ENCODE measurements at regions not wholly inside any gene's neighbourhood (a gene's known extent, or its start where the extent isn't known, plus 50 kb on each side); places are given as distances from the start of the nearest gene placed in this dataset.

DNA sequence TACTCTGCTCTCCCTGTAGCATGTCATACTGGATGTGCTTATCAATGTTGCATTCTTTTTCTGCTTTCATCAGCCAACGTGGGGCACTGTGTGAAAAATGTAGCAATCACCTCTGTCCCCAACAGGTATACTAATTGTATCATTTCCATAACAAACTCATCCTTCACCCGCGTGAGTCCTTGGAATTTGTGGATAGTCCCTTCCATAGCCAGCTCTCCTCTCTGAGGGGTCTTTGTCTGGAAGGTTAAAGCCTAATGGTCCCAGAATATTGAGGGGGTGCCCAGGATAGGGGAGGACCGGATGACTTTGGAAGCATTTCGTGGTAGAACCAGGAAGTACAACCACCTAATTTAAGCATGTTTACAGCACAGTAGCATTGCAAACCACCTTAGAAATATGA, 124.6 kb downstream of the FOXB1 start:
- DNase-seq (ENCODE audit: low read depth): no peak
- TF ChIP-seq, protein P1, sequence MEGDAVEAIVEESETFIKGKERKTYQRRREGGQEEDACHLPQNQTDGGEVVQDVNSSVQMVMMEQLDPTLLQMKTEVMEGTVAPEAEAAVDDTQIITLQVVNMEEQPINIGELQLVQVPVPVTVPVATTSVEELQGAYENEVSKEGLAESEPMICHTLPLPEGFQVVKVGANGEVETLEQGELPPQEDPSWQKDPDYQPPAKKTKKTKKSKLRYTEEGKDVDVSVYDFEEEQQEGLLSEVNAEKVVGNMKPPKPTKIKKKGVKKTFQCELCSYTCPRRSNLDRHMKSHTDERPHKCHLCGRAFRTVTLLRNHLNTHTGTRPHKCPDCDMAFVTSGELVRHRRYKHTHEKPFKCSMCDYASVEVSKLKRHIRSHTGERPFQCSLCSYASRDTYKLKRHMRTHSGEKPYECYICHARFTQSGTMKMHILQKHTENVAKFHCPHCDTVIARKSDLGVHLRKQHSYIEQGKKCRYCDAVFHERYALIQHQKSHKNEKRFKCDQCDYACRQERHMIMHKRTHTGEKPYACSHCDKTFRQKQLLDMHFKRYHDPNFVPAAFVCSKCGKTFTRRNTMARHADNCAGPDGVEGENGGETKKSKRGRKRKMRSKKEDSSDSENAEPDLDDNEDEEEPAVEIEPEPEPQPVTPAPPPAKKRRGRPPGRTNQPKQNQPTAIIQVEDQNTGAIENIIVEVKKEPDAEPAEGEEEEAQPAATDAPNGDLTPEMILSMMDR (IDR thresholded peaks at IDR 0.05; ENCODE audit: insufficient read depth, low read depth, low read length, missing control alignments): no peak

DNA sequence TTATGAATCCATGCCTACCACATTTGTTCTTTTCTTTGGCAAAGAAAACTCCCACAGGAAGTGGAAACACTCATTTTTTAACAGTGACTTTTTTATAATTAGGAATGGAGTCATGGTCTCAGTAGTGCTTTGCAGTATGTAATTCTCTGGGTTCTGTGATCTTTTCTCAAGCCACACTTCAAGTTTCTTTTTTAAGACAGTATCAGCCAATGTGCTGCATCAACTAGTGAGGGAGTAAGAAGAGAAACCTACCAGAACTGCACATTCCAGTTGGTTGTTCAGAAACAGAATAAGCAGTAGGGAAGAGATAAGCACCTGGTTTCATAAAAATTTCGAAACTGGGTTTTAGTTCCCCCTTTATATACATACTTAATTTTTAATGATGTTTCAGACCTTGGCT, 126.3 kb downstream of the FOXB1 start:
- no peak overlapping the region for H3K4me3 ChIP-seq (ENCODE audit: low read length)
- TF ChIP-seq, protein P1 (IDR thresholded peaks at IDR 0.05; ENCODE audit: insufficient read depth, low read depth, low read length, missing control alignments): no peak
- no peak for DNase-seq (ENCODE audit: low read depth)

More for the DNA sequence above, 124.6 kb downstream of the FOXB1 start:
- no peak overlapping the region for H3K4me3 ChIP-seq (ENCODE audit: low read length)

DNA sequence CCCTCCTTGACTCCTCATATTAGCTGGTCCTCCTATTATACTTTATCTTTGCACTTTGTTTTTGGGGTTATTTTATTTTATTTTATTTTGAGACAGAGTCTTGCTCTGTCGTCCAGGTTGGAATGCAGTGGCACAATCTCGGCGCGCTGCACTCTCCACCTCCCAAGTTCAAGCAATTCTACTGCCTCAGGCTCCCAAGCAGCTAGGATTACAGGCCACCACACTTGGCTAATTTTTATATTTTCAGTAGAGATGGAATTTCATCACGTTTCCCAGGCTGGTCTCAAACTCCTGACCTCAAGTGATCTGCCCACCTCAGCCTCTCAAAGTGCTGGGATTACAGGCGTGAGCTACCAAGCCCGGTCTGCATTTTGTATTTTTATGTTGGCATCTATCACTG, 126.7 kb downstream of the FOXB1 start:
- no peak for DNase-seq (ENCODE audit: low read depth)
- TF ChIP-seq, protein P1 (IDR thresholded peaks at IDR 0.05; ENCODE audit: insufficient read depth, low read depth, low read length, missing control alignments): no peak
- H3K4me3 ChIP-seq (ENCODE audit: low read length): no peak overlapping the region

DNA sequence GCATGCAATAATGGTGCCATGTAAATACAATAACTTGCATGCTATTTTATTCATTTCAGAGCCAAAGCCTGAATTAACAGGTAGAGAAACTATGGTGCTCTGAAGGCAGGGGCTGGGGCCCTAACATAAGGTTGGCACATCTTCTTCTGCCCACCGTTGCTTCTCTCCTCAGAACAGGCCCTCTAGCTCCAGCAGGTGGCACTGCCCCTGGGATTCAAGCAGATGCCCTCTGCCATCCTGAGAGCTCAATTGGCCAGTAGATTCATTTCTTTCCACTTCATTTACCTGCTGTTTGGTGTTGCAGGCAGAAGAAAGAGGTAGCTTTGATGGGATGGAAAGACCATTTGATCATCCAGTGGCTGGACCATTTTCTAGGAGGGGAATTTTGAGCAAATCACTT, 130.5 kb downstream of the FOXB1 start:
- TF ChIP-seq, protein P1 (IDR thresholded peaks at IDR 0.05; ENCODE audit: insufficient read depth, low read depth, low read length, missing control alignments): peak; percentile 43
- DNase-seq (ENCODE audit: low read depth): peak; percentile 21
- no peak overlapping the region for H3K4me3 ChIP-seq (ENCODE audit: low read length)

DNA sequence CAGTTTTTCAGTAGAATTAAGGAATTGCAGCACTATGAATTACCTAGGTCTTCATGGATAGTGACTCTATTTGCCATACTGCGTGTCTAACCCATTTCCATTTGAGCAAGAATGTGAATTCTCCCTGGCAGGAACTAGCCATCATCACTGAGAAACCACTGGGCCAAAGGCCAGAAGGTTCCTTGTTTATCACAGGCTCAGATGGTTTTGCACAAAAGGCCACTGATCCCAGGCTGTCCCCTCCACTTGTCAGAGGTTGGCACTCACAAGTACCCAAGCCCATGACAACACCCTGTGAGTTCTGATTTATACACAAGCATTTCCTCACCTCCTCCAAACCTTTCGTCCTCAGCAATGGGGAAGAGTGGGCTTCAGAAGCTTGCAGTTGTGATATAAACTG, 131.8 kb downstream of the FOXB1 start:
- TF ChIP-seq, protein P1 (IDR thresholded peaks at IDR 0.05; ENCODE audit: insufficient read depth, low read depth, low read length, missing control alignments): no peak
- H3K4me3 ChIP-seq (ENCODE audit: low read length): no peak overlapping the region
- DNase-seq (ENCODE audit: low read depth): no peak

DNA sequence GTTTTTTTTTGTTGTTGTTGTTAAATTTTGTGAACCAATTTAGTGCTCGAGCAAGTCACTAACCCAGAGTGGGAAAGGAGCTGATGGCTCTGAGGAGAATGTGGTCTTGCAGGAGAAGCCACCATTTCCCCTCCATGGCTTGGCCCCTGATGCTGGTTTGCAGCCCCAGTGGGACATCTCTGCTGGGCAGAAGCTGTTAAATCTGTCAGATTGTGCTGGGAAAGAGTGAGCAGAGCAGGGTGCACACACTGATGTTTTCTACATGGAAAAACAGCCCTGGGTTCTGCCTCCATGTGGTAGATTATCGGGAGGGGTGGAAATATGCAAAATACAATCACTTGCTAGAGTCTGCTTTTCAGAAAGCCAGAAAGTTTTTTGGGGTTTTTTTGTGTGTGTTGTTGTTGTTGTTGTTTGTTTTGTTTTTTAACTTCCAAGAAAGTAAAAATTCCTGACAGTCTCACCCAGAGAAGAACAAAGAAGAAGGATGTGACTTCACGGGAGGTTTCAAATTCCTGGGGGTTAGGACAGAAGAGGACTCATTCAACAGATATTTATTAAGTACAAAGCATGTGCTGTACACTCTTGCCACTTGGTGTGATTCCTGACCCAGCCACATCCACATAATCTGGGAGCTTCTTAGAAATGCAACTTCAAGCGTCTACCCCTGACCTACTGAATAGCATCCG, 133.7 kb downstream of the FOXB1 start:
- no peak overlapping the region for H3K4me3 ChIP-seq (ENCODE audit: low read length)
- peak; percentile 51 for DNase-seq (ENCODE audit: low read depth)
- TF ChIP-seq, protein P1 (IDR thresholded peaks at IDR 0.05; ENCODE audit: insufficient read depth, low read depth, low read length, missing control alignments): no peak

DNA sequence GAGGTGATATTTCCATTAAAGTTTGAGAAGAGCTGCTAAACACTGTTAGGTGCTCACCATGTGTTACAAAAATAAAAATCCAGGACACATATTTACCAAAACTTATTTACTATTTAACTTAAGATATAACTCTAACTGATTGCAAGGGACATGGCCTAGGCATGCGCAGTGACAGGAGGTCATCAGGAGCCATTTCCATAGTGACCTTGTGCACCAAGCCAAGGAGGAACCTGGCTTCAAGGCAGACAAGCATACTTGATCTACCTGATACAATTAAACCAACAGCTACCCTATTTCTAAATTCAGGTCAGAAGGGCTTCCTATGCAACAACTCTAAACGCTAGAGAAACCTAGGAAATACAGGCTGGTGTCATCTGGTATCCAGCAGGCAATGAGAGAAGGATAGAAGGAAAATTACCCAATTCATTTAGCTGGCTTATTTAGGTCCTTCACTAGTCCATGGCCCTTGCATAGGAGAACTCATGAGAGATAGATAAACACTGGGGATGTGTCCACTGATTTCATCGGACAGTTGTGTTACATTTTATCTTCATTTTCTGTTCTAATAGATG, 134.4 kb downstream of the FOXB1 start:
- TF ChIP-seq, protein P1 (IDR thresholded peaks at IDR 0.05; ENCODE audit: insufficient read depth, low read depth, low read length, missing control alignments): no peak
- no peak overlapping the region for H3K4me3 ChIP-seq (ENCODE audit: low read length)
- DNase-seq (ENCODE audit: low read depth): no peak
